Pancreas (tissue), 10 donors: ENCODE measurements at regions not wholly inside any gene's neighbourhood (a gene's known extent, or its start where the extent isn't known, plus 50 kb on each side); places are given as distances from the start of the nearest gene placed in this dataset.
A peak's percentile ranks its signal among the peaks of the same experiment; 100 is the strongest.
"Not testable (repeated sequence)": the region's sequence is repeated elsewhere in the genome, so short reads cannot be mapped to it uniquely, and the experiment has no call there.

Experiments used
- ATAC-seq, 4 donors: fragments of 200-7000 bp; cut with Tn5 transposase; one replicate each; pipeline versions ENCODE4 v1.8.0 to v1.9.1; 2020; ENCODE audit warnings: mild to moderate bottlenecking in 4 of 4, moderate library complexity in 4 of 4
- DNase-seq, 6 donors: peaks; one replicate each; pipeline ENCODE4 v3.0.0-alpha.2; 2020
- FAIRE-seq: peaks from 2 replicates; lab custom pipeline; 2012; peaks lifted over from hg19 to GRCh38; lab: Jason Lieb, UNC
- H3K27ac ChIP-seq, 4 donors: fragments of 200-600 bp; sonication (generic); 1 replicate in 3 of 4; 2 replicates in 1 of 4; pipeline versions ENCODE4 v1.5.0 to v1.8.0; 2020
- H3K27me3 ChIP-seq, 4 donors: fragments of 200-600 bp; one replicate each; pipeline ENCODE4 v1.8.0; 2021
- H3K36me3 ChIP-seq, 3 donors: fragments of 200-600 bp; sonication (generic) in 1 of 3; one replicate each; pipeline versions ENCODE4 v1.5.0 to v1.8.0; 2020 to 2021
- H3K4me1 ChIP-seq, 3 donors: fragments of 200-600 bp; one replicate each; pipeline ENCODE4 v1.8.0; 2021
- H3K4me3 ChIP-seq, 4 donors: fragments of 200-600 bp; sonication (generic) in 2 of 4; one replicate each; pipeline versions ENCODE4 v1.5.0 to v1.8.0; 2020 to 2021
- H3K9me3 ChIP-seq, 4 donors: fragments of 200-600 bp; one replicate each; pipeline ENCODE4 v1.8.0; 2021
- CTCF ChIP-seq, 4 donors: fragments of 200-600 bp; sonication (generic) in 3 of 4; IDR thresholded peaks; one replicate each; pipeline versions ENCODE4 v1.5.0 to v1.8.0; 2021; ENCODE audit warnings: antibody characterized with exemption in 4 of 4
- WGBS, 2 donors: extraction: QIAGEN DNeasy Blood & Tissue Kit; methylation state at CpG; one replicate each; pipeline ENCODE4 v1.1.7; 2013; 5-methylcytosine and 5-hydroxymethylcytosine counted together
- intact Hi-C, 3 donors: fragments of 100-400 bp; cut with DNase I; formaldehyde crosslinking; loops; one replicate each; pipeline versions ENCODE4 v1.11.1 to v1.14.2; 2022
- donor health status: healthy with polysubstance abuse.
- donor health status: DM: no; HTN: no; CAD: no; lungs with moderate emphysema.
- donor health status: DM: no; HTN: no; CAD: no.
- donor health status: control.
- donor health status: control.
- donor health status: Bipolar disorder and iron deficiency.
- donor health status: DM: yes; HTN: yes; CAD: no.
- donor health status: DM: no; HTN: no; CAD: no.
- donor health status: DM: no; HTN: no; CAD: no.
- donor health status: DM: yes; HTN: yes; CAD: no.

DNA sequence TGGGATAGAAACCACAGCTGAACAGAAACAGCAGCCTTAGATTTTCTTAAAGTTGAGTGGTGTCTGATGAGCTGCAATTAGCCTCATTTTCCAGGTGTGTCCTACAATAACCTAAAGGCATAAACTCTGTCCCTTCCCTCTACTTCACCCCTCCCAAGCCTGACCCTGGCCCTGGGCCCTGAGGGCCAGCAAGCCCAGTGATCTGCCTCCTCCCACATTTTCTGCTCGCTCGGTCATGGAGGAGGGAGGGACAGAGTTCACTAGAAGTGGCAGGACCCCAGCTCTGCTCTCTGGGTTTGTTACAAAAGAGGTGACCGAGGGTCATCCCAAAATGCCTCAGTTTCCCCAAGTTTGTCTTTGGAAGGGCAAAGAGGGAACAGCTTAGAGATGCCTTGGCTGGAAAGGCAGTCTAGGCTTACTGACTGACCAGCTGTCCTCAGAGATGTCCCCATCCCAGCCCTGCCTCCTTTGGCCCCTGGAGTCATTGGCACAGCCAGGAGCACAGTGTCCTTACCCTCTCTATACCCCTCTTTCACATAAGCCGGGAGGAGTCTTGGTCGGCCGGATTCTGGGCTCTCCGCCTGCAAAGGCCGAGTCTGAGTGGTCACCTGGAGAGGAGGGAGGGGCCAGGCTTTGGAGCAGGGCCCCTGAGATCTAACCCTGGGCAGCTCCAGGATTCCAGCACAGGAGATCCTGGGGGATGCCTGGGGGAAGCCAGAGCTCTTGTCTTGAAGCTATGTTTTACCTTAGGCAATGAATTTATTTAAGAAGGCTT, 172.7 kb downstream of the PTPRU start:
- FAIRE-seq: no peak
- H3K27me3 ChIP-seq: no peaks in the 10 kb centered on the region
- DNase-seq: peak in 1 of 6 donors; percentile 10
- intact Hi-C loops: no loop called here
- no peak overlapping the region for H3K4me3 ChIP-seq
- 65 to 67% methylated on average over 8 of the region's 8 CpGs for WGBS, 2 donors
- no peaks in the 10 kb centered on the region for H3K36me3 ChIP-seq
- H3K9me3 ChIP-seq: no peaks in the 10 kb centered on the region
- H3K4me1 ChIP-seq: no peaks in the 10 kb centered on the region
- TF ChIP-seq CTCF (IDR thresholded peaks at IDR 0.05): no peak
- no peak overlapping the region for H3K27ac ChIP-seq
- ATAC-seq: no peak

DNA sequence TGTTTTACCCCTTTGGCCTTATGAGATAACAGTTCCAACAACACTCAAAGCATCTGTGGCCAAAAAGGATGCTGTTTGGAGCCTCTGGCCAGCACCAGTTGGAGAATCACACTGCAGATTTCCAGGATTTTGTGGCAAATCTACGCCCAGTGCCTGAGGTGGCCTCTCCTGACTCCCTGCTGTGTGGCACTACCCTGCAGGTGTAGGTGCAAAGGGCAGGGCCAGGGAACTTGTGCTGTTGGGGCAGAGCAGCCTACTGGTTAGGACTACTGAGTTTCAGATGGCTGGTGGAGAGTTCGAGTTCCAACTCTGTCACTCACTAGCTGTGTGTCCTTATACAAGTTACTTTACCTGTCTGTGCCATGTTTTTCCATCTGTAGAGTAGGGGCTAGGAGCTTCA, 170.5 kb downstream of the PTPRU start:
- H3K9me3 ChIP-seq: no peaks in the 10 kb centered on the region
- no peak for TF ChIP-seq CTCF (IDR thresholded peaks at IDR 0.05)
- intact Hi-C loops: no loop called here
- no peak overlapping the region for H3K4me3 ChIP-seq
- H3K36me3 ChIP-seq: no peaks in the 10 kb centered on the region
- FAIRE-seq: no peak
- H3K4me1 ChIP-seq: no peaks in the 10 kb centered on the region
- H3K27me3 ChIP-seq: no peaks in the 10 kb centered on the region
- DNase-seq: no peak
- H3K27ac ChIP-seq: no peak overlapping the region
- no peak for ATAC-seq
- 87 to 97% methylated on average over 2 of the region's 2 CpGs for WGBS, 2 donors

DNA sequence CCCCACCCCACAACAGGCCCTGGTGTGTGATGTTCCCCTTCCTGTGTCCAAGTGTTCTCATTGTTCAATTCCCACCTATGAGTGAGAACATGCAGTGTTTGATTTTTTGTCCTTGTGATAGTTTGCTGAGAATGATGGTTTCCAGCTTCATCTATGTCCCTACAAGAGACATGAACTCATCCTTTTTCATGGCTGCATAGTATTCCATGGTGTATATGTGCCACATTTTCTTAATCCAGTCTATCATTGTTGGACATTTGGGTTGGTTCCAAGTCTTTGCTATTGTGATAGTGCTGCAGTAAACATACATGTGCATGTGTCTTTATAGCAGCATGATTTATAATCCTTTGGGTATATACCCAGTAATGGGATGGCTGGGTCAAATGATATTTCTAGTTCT, 163.9 kb downstream of the PTPRU start:
- H3K27ac ChIP-seq, ATAC-seq, intact Hi-C loops, H3K27me3 ChIP-seq, DNase-seq, H3K36me3 ChIP-seq, FAIRE-seq, H3K4me3 ChIP-seq, H3K9me3 ChIP-seq, H3K4me1 ChIP-seq: not testable (repeated sequence)

DNA sequence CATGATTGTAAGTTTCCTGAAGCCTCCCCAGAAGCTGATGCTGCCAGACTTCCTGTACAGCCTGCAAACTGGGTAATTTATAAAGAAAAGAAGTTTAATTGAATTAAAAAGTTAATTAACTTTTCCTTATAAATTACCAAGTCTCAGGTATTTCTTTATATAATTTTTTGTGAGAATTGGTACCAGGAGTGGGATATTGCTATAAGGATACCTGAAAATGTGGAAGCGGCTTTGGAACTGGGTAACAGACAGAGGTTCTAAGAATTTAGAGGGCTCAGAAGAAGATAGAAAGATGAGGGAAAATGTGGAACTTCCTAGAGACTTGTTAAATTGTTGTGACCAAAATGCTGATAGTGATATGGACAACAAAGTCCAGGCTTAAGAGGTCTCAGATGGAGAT, 163.1 kb downstream of the PTPRU start:
- Histone ChIP-seq H3K4me3 (no peak overlapping the region), H3K4me1 (no peaks in the 10 kb centered on the region), H3K9me3 (no peaks in the 10 kb centered on the region), H3K36me3 (no peaks in the 10 kb centered on the region), H3K27me3 (no peaks in the 10 kb centered on the region), H3K27ac (no peak overlapping the region)
- no peak for DNase-seq
- WGBS, 2 donors: 44 to 93% methylated on average over 1 of the region's 1 CpG
- ATAC-seq: no peak
- intact Hi-C loops: no loop called here
- no peak for FAIRE-seq
- no peak for TF ChIP-seq CTCF (IDR thresholded peaks at IDR 0.05)

DNA sequence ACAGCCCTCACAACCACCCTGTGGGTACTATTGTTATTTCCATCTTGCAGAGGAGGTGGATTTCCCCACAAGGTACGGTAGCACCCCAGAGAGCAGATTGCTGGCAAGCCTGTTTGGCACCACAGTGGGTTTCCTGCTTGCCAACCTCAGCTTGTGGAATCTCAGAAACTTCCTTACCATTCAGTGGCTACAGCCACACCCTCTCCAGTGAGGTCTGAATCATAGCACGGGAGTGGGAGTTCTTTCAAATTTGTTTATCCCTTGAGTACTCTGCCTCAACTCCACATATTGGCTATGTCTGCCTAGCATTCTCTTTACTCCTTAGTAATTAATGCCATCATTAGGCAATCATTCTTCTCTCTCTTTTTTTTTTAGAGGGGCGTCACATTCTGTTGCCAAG, 162.1 kb downstream of the PTPRU start:
- peak in 2 of 4 donors; percentile 26 to 54 for ATAC-seq
- no peaks in the 10 kb centered on the region for H3K9me3 ChIP-seq
- H3K4me1 ChIP-seq: no peaks in the 10 kb centered on the region
- no peak for TF ChIP-seq CTCF (IDR thresholded peaks at IDR 0.05)
- no peak overlapping the region for H3K27ac ChIP-seq
- WGBS, 2 donors: 48% methylated on average over 3 of the region's 3 CpGs
- no peak for DNase-seq
- no peak for FAIRE-seq
- H3K36me3 ChIP-seq: no peaks in the 10 kb centered on the region
- H3K4me3 ChIP-seq: no peak overlapping the region
- intact Hi-C loops: no loop called here
- H3K27me3 ChIP-seq: no peaks in the 10 kb centered on the region
